ENCODE measurements at regions not wholly inside any gene's neighbourhood (a gene's known extent, or its start where the extent isn't known, plus 50 kb on each side); places are given as distances from the start of the nearest gene placed in this dataset.

DNA sequence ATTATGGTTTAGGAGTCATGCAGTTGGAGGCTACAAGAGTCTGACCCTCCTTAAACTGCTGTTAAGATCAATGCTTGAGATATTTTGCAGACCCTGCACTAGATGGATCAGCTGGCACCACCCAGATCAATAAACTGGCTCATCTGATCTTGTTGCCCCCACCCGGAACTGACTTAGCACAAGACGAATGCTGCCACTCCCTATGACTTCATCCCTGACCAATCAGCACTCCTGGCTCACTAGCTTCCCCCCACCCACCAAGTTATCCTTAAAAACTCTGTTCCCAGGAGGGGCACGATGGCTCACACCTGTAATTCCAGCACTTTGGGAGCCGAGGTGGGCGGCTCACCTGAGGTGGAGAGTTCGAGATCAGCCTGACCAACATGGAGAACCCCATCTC lies 594.0 kb downstream of the NTRK3 start:
- TF ChIP-seq, protein P1, sequence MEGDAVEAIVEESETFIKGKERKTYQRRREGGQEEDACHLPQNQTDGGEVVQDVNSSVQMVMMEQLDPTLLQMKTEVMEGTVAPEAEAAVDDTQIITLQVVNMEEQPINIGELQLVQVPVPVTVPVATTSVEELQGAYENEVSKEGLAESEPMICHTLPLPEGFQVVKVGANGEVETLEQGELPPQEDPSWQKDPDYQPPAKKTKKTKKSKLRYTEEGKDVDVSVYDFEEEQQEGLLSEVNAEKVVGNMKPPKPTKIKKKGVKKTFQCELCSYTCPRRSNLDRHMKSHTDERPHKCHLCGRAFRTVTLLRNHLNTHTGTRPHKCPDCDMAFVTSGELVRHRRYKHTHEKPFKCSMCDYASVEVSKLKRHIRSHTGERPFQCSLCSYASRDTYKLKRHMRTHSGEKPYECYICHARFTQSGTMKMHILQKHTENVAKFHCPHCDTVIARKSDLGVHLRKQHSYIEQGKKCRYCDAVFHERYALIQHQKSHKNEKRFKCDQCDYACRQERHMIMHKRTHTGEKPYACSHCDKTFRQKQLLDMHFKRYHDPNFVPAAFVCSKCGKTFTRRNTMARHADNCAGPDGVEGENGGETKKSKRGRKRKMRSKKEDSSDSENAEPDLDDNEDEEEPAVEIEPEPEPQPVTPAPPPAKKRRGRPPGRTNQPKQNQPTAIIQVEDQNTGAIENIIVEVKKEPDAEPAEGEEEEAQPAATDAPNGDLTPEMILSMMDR (conservative IDR thresholded peaks at IDR 0.05; ENCODE audit: low read depth, low read length) = no peak
- TF ChIP-seq EZH2 (IDR thresholded peaks at IDR 0.05; ENCODE audit: borderline replicate concordance, low read depth, low read length, poor library complexity, severe bottlenecking) = no peak

All from A673 (cell line).